ENCODE measurements at regions not wholly inside any gene's neighbourhood (a gene's known extent, or its start where the extent isn't known, plus 50 kb on each side); places are given as distances from the start of the nearest gene placed in this dataset.

- no peaks in the 10 kb centered on the region for H3K27me3 Mint-ChIP-seq
- peak overlapping the region; percentile 47 for H2AFZ ChIP-seq (ENCODE audit: insufficient read depth, low read depth, low read length, poor library complexity, severe bottlenecking)
- no peak for TF ChIP-seq CTCF (IDR thresholded peaks at IDR 0.05)
- TF ChIP-seq EZH2 (IDR thresholded peaks at IDR 0.05; ENCODE audit: borderline replicate concordance, insufficient read depth, low read depth, low read length, poor library complexity, severe bottlenecking), result no peak
- H3K4me1 ChIP-seq (ENCODE audit: control insufficient read depth in 2 of 2, insufficient read depth in 2 of 2, low read length in 2 of 2), result peaks cover 17 to 28% of the 10 kb centered on the region in 2 donors
- H3K27ac ChIP-seq (ENCODE audit: low read length in 2 of 2), result peak overlapping the region; percentile 87 to 88
- CTCF ChIA-PET, result interaction anchor here (0.5 to 5.1 kb wide), 5 partner anchors 19 to 111 kb away, joined by 3 to 69 read pairs (median 4); a partner anchor contains a TSS
- H3K4me2 ChIP-seq (replicated peaks; ENCODE audit: low read depth, low read length, poor library complexity, severe bottlenecking), result peak overlapping the region; percentile 94
- peak overlapping the region; percentile 96 for H3K27ac Mint-ChIP-seq
- peaks cover 0 to 5% (median 0%) of the 10 kb centered on the region in 3 donors for H3K9me3 ChIP-seq (ENCODE audit: control extremely low read depth in 1 of 3, control insufficient read depth in 2 of 3, insufficient read depth in 1 of 3, low read length in 2 of 3)
- H3K9ac ChIP-seq (ENCODE audit: low read length), result peak overlapping the region; percentile 84
- no peaks in the 10 kb centered on the region for H3K27me3 ChIP-seq (replicated peaks in 1 of 4; ENCODE audit: control extremely low read depth in 1 of 4, control insufficient read depth in 3 of 4, insufficient read depth in 4 of 4, low read length in 3 of 4)
- 30% methylated on average over 2 of the region's 9 CpGs for WGBS (ENCODE audit: insufficient coverage)
- H3K4me1 Mint-ChIP-seq, result peaks cover 32% of the 10 kb centered on the region
- POLR2A ChIA-PET, result interaction anchor here (0.6 to 7.2 kb wide), 38 partner anchors 8 to 1711 kb away, joined by 3 to 481 read pairs (median 8); partner anchors contain the start of genes HFE and ZNF184
- DNase-seq (no peak), ATAC-seq (ENCODE audit: low read depth) (no peak)
- H3K79me2 ChIP-seq (ENCODE audit: control insufficient read depth, insufficient read depth, low read length), result peaks cover 31% of the 10 kb centered on the region
- no peaks in the 10 kb centered on the region for H3K9me3 Mint-ChIP-seq (ENCODE audit: insufficient read depth)
- intact Hi-C loops (cut with micrococcal nuclease), result loop anchor here (5.0 to 10.0 kb wide), 2 partner anchors 1320 to 1682 kb away; partner anchors contain the start of gene ZNF184
- H3K4me3 Mint-ChIP-seq, result peak overlapping the region; percentile 89
- peak overlapping the region; percentile 75 to 95 (median 87) for H3K4me3 ChIP-seq (ENCODE audit: control extremely low read depth in 1 of 5, extremely low read depth in 1 of 5, insufficient read depth in 1 of 5, low read depth in 2 of 5, low read length in 4 of 5)
- H3K36me3 ChIP-seq (replicated peaks in 1 of 2; ENCODE audit: control extremely low read depth in 1 of 2, control insufficient read depth in 1 of 2, extremely low read depth in 1 of 2, insufficient read depth in 2 of 2, low read length in 1 of 2), result no peaks in the 10 kb centered on the region
- peaks cover 23% of the 10 kb centered on the region for H4K20me1 ChIP-seq (ENCODE audit: control insufficient read depth, insufficient read depth, low read length, poor library complexity, severe bottlenecking)
Observed at GRCh38 chr6:26155061-26155930, 68.1 kb downstream of the HFE start.

Data from B cell (primary cell).